HUES48 (cell line): ENCODE measurements at regions not wholly inside any gene's neighbourhood (a gene's known extent, or its start where the extent isn't known, plus 50 kb on each side); places are given as distances from the start of the nearest gene placed in this dataset.
A peak's percentile ranks its signal among the peaks of the same experiment; 100 is the strongest.
"Not testable (repeated sequence)": the region's sequence is repeated elsewhere in the genome, so short reads cannot be mapped to it uniquely, and the experiment has no call there.

ENCODE experiments used
- H3K27ac ChIP-seq: one replicate; pipeline ENCODE4 v1.7.0; 2013; ENCODE audit warnings: low read depth, low read length, inconsistent platforms
- H3K27me3 ChIP-seq: 2 replicates; pipeline ENCODE4 v1.6.1; 2013; ENCODE audit warnings: mild to moderate bottlenecking, low read length; ENCODE audit not compliant: control insufficient read depth, insufficient read depth
- H3K36me3 ChIP-seq: 2 replicates; pipeline ENCODE4 v1.6.1; 2013; ENCODE audit warnings: low read length; ENCODE audit not compliant: control insufficient read depth, insufficient read depth
- H3K4me1 ChIP-seq: 2 replicates; pipeline ENCODE4 v1.6.1; 2013; ENCODE audit warnings: mild to moderate bottlenecking, low read length; ENCODE audit not compliant: control insufficient read depth, insufficient read depth
- H3K4me3 ChIP-seq: 2 replicates; pipeline ENCODE4 v1.5.1; 2013; ENCODE audit warnings: mild to moderate bottlenecking, low read depth, low read length
- H3K9ac ChIP-seq: 2 replicates; pipeline ENCODE4 v1.6.1; 2013; ENCODE audit warnings: mild to moderate bottlenecking, low read depth, low read length, moderate library complexity
- H3K9me3 ChIP-seq: 2 replicates; pipeline ENCODE4 v1.6.1; 2013; ENCODE audit warnings: low read length; ENCODE audit not compliant: control insufficient read depth, insufficient read depth

DNA sequence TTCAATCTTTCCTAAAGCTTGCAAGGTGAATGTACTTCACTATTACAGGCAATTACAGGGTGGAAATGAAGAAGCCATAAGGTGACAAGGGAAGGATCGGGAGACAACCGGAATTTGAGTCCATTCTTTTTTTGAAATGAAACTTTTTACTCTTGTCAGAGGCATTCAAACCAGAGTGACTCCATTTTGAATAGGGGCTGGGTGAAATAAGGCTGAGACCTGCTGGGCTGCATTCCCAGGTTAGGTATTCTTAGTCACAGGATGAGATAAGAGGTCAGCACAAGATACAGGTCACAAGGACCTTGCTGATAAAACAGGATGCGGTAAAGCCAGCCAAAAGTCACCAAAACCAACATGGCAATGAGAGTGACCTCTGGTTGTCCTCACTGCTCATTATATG lies 363.3 kb downstream of the TYW1 start:
- Histone ChIP-seq H3K4me1 (no peaks in the 10 kb centered on the region), H3K27ac (peak overlapping the region; percentile 31), H3K4me3 (no peak overlapping the region), H3K9me3 (peaks cover 6% of the 10 kb centered on the region), H3K36me3 (no peaks in the 10 kb centered on the region), H3K9ac (no peak overlapping the region), H3K27me3 (no peaks in the 10 kb centered on the region)

DNA sequence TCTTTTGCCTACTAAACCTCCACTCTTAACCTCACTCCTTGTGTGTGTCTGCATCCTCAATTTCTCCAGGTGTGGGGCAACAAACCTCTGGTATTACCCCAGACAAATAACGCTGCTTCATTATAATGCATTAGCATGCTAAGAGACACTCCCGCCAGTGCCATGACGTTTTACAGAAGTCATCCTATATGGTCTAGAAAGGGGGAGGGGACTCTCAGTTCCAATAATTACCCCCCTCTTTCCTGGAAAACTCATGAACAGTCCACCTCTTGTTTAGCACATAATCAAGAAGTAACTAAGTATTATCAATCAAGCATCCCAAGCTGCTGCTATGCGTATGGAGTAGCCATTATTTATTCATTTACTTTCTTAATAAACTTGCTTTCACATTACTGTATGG lies 364.5 kb downstream of the TYW1 start:
- H3K4me3 ChIP-seq: no peak overlapping the region
- no peaks in the 10 kb centered on the region for H3K36me3 ChIP-seq
- H3K9me3 ChIP-seq: peaks cover 6% of the 10 kb centered on the region
- no peak overlapping the region for H3K9ac ChIP-seq
- no peak overlapping the region for H3K27ac ChIP-seq
- H3K4me1 ChIP-seq: no peaks in the 10 kb centered on the region
- no peaks in the 10 kb centered on the region for H3K27me3 ChIP-seq

DNA sequence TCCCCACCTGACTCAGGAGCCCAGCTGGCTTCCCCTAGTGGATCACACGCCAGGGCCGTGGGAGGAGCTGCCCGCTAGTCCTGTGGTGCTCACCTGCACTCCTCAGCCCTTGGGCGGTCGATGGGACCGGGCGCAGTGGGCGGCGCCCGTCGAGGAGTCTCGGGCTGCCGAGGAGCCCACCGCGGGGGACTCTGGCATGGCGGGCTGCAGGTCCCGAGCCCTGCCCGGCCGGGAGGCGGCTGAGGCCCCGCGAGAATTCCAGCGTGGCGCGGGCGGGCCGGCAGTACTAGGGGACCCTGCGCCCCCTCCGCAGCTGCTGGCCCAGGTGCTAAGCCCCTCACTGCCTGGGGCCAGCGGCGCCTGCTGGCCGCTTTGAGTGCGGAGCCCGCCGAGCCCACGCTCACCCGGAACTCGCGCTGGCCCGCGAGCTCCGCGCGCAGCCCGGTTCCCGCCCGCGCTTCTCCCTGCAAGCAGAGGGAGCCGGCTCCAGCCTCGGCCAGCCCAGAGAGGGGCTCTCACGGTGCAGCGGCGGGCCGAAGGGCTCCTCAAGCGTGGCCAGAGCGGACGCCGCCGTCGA lies 367.9 kb downstream of the TYW1 start:
- no peaks in the 10 kb centered on the region for H3K36me3 ChIP-seq
- no peaks in the 10 kb centered on the region for H3K4me1 ChIP-seq
- H3K27ac ChIP-seq: no peak overlapping the region
- H3K4me3 ChIP-seq: no peak overlapping the region
- H3K9me3 ChIP-seq: peaks cover 3% of the 10 kb centered on the region
- no peaks in the 10 kb centered on the region for H3K27me3 ChIP-seq
- no peak overlapping the region for H3K9ac ChIP-seq

DNA sequence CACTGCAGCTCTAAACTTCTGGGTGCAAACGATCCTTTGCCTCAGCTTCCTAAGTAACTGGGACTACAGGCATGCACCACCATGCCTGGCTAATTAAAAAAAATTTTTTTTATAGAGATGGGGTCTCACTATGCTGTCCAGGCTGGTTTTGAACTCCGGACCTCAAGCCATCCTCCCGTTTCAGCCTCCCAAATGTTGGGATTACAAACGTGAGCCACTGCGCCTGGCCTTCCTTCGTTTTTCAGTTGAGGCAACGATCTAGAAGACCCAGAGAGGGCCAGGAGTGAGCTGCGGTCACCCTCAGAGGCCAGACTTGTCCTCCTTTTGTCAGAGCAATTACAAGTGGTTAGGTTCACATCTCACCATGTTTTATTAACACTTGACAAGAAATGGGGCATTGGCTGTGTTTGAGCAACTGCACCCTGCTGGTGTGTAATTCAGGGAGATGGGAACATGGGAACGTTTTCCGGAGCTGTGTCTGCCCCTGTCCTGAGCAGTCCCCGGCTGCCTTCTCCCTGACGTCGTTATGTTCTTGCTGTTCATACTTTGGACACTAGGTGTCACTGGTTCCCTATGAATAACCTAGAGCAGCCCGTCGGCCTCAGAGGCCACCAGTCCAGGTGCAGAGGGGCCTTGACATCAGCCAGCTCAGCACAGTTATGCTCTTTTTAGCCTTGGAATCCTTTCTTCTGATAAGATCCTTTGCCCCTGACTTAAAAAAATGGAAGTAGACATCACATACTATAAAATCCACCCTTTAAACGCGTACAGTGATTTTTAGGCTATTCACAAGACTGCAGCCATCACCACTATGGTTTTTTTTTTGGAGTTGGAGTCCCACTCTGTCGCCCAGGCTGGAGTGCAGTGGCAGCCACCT lies 375.0 kb downstream of the TYW1 start:
- H3K27ac ChIP-seq: no peak overlapping the region
- H3K4me1 ChIP-seq: no peaks in the 10 kb centered on the region
- no peak overlapping the region for H3K9ac ChIP-seq
- H3K9me3 ChIP-seq: peaks cover 5% of the 10 kb centered on the region; the same call in 1 of the 2 replicates
- H3K27me3 ChIP-seq: no peaks in the 10 kb centered on the region
- H3K36me3 ChIP-seq: no peaks in the 10 kb centered on the region
- no peak overlapping the region for H3K4me3 ChIP-seq

DNA sequence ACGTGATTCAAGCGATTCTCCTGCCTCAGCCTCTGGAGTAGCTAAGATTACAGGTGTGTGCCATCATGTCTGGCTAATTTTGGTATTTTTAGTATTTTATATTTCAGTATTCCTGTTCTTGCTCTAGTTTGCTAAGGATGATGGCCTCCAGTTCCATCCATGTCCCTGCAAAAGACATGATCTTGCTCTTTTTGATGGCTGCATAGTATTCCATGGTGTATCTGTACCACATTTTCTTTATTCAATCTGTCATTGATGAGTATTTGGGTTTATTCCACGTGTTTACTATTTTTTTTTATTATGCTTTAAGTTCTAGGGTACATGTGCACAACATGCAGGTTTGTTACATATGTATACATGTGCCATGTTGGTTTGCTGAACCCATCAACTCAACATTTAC lies 376.8 kb downstream of the TYW1 start:
- not testable (repeated sequence) for H3K36me3 ChIP-seq, H3K4me3 ChIP-seq, H3K27ac ChIP-seq, H3K4me1 ChIP-seq, H3K9ac ChIP-seq, H3K27me3 ChIP-seq, H3K9me3 ChIP-seq

DNA sequence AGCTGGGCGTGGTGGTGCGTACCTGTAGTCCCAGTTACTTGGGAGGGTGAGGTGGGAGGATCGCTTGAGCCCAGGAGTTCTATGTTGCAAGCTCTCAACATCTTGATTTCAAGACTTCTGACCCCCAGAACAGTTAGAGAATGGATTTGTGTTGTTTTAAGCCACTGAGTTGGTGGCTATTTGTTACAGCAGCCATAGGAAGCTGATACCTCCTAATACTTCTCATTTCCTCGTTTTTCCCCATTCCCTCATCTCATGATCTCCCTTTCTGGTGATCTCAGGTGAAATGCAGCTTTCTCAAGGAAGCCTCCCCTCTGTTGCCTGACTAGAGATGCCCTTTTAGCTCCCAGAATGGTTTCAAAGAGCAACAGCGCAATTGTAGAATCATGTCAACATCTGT lies 378.8 kb downstream of the TYW1 start:
- peaks cover 5% of the 10 kb centered on the region; the same call in 1 of the 2 replicates for H3K9me3 ChIP-seq
- no peak overlapping the region for H3K4me3 ChIP-seq
- H3K27me3 ChIP-seq: peaks cover 6% of the 10 kb centered on the region
- H3K27ac ChIP-seq: no peak overlapping the region
- no peaks in the 10 kb centered on the region for H3K36me3 ChIP-seq
- H3K9ac ChIP-seq: no peak overlapping the region
- H3K4me1 ChIP-seq: no peaks in the 10 kb centered on the region

DNA sequence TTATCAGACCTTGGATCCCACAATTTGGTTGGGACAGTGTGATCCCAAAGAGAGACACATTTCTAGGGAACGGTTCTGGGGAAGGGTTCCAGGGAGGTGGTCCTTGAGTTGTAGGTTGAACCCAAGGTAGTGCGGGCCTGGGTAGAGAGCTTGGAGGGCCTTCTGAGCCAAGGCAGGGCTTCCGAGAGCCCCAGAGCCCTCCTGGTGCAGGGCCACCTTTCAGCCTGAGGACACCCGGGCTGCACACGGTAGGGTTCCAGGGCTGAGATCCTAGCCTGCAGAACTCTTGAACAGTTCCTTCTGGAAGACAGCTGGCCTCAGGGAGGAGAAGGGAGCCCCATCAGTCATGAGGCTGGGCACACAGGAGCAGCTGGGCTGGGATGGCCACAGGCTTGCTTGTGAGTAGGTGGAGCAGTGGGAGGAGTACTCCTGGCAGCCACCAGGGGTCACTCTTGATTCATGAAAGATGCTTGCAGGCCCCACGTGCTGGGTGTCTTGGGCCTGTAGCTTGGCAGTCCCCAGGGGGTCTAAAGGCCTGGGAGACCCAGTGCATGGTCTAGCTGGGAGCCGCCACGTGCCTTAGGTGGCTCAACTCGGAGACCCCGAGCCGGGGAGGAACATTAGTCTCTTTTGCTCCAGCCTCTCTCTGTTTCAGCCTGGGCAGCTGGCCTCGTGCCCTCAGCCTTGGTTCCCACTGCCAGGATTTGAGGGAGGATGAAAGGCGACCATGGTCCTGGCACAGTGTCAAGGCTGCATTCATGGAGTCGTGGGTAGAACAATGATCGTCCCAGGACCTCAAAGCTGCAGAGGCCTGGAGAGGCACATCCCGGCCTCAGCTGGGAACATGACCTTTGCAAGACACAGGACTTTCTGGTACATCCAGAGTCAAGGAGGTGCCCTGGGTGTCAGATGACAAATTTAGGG lies 381.6 kb downstream of the TYW1 start:
- Histone ChIP-seq H3K27ac (no peak overlapping the region), H3K4me3 (no peak overlapping the region), H3K9me3 (peaks cover 5% of the 10 kb centered on the region; the same call in 1 of the 2 replicates), H3K27me3 (peaks cover 6% of the 10 kb centered on the region), H3K4me1 (no peaks in the 10 kb centered on the region), H3K9ac (no peak overlapping the region), H3K36me3 (no peaks in the 10 kb centered on the region)

DNA sequence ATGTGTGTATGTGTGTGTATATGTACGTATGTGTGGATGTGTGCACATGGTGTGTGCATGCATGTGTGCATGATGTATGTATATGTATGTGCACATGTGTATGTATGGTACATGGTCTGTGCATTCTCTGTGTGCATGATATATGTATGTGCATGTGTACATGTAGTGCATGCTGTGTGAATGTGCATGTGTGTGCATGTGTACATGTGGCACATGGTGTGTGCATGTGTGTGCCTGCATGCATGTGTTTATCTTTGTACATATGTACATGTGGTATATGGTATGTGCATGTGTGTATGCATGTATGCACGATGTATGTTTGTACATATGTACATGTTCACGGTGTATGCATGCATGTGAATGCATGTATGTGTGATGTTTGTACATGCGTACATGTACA lies 383.7 kb downstream of the TYW1 start:
- peaks cover 6% of the 10 kb centered on the region for H3K27me3 ChIP-seq
- H3K36me3 ChIP-seq: no peaks in the 10 kb centered on the region

DNA sequence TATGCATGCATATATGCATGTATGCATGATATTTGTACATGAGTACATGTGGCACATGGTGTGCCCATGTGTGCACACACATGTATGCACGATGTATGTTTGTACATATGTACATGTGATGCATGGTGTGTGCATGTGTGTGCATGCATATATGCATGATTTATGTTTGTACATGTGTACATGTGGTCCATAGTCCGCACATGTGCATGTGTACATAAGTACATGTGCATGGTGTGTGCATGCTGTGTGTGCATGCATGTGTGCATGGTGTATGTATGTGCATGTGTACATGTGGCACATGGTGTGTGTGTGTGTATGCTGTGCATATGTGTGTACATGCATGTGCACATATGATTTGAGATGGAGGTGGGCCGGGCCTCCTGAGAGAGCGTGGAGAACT lies 384.2 kb downstream of the TYW1 start:
- Histone ChIP-seq H3K4me3 (no peak overlapping the region), H3K4me1 (no peaks in the 10 kb centered on the region), H3K27me3 (peaks cover 6% of the 10 kb centered on the region), H3K9ac (no peak overlapping the region), H3K9me3 (no peaks in the 10 kb centered on the region), H3K36me3 (no peaks in the 10 kb centered on the region), H3K27ac (no peak overlapping the region)

More for the DNA sequence above, 383.7 kb downstream of the TYW1 start:
- H3K27ac ChIP-seq: no peak overlapping the region
- peaks cover 3% of the 10 kb centered on the region; the same call in 1 of the 2 replicates for H3K9me3 ChIP-seq
- H3K4me1 ChIP-seq: no peaks in the 10 kb centered on the region
- H3K4me3 ChIP-seq: no peak overlapping the region
- no peak overlapping the region for H3K9ac ChIP-seq

DNA sequence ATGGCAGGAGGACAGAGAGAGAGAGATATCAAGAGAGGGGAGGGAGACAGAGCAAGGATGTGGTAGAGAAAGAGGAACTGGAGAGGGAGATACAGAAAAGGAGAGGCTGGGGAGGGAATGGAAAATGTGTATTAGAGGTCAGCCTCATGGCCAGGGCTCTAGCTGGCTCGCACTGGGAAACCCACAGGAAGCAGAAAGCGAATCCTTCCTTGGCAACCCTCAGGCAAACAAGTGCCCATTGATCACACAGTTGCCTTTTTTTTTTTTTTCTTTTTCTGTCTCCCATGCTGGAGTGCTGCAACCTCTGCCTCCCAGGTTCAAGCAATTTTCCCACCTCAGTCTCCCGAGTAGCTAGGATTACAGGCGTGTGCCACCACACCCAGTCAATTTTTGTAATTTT lies 391.2 kb downstream of the TYW1 start:
- Histone ChIP-seq H3K27me3 (no peaks in the 10 kb centered on the region), H3K9ac (no peak overlapping the region), H3K4me3 (no peak overlapping the region), H3K9me3 (no peaks in the 10 kb centered on the region), H3K27ac (no peak overlapping the region), H3K36me3 (no peaks in the 10 kb centered on the region), H3K4me1 (0 out of 2 replicates have a peak, but pooled peaks cover 2% of the 10 kb centered on the region)
